Ishikawa (cell line): ENCODE measurements at regions not wholly inside any gene's neighbourhood (a gene's known extent, or its start where the extent isn't known, plus 50 kb on each side); places are given as distances from the start of the nearest gene placed in this dataset.

Experiments used
- CEBPB ChIP-seq: IDR thresholded peaks from 2 replicates; pipeline ENCODE4 v1.6.1; 2012
- EP300 ChIP-seq: IDR thresholded peaks from 2 replicates; pipeline ENCODE4 v1.6.1; 2012; ENCODE audit warnings: borderline replicate concordance
- FOXM1 ChIP-seq: IDR thresholded peaks from 2 replicates; pipeline ENCODE4 v1.6.1; 2012; ENCODE audit warnings: low read depth, borderline replicate concordance
- MAX ChIP-seq: IDR thresholded peaks from 2 replicates; pipeline ENCODE4 v1.6.1; 2012
- TAF1 ChIP-seq: IDR thresholded peaks from 2 replicates; pipeline ENCODE4 v1.6.1; 2012; ENCODE audit warnings: low read depth, mild to moderate bottlenecking
- YY1 ChIP-seq: IDR thresholded peaks from 2 replicates; pipeline ENCODE4 v1.6.1; 2012; ENCODE audit warnings: low read depth
- ZBTB7A ChIP-seq: IDR thresholded peaks from 2 replicates; pipeline ENCODE4 v1.6.1; 2012; ENCODE audit warnings: low read depth
- TF ChIP-seq, protein P1 (sequence below): IDR thresholded peaks from 2 replicates; pipeline ENCODE4 v1.6.1; 2012; ENCODE audit warnings: low read depth, mild to moderate bottlenecking

DNA sequence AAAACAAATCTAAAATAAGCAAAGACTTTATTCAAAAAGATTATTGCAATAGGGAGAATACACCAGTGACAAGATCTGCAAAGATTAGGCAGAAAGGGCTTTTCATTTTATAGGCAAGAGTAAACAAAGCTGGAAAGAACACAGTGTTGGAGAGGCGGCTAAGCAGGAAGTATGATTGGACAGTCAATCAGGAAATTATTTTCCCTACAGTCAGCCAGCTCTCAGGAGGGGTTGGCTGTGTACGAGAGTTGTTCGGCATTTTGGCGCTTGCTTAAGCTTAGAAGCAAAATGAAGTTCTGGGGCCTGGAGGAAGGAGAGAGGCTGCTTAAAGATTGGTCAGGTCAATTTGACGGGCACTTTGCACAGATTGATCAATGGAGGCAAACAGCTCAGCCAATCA lies 1030.5 kb downstream of the TLE4 start:
- TF ChIP-seq MAX (no peak), EP300 (no peak), FOXM1 (no peak), ZBTB7A (no peak), YY1 (no peak), CEBPB (no peak), TAF1 (no peak)
- TF ChIP-seq, protein P1, sequence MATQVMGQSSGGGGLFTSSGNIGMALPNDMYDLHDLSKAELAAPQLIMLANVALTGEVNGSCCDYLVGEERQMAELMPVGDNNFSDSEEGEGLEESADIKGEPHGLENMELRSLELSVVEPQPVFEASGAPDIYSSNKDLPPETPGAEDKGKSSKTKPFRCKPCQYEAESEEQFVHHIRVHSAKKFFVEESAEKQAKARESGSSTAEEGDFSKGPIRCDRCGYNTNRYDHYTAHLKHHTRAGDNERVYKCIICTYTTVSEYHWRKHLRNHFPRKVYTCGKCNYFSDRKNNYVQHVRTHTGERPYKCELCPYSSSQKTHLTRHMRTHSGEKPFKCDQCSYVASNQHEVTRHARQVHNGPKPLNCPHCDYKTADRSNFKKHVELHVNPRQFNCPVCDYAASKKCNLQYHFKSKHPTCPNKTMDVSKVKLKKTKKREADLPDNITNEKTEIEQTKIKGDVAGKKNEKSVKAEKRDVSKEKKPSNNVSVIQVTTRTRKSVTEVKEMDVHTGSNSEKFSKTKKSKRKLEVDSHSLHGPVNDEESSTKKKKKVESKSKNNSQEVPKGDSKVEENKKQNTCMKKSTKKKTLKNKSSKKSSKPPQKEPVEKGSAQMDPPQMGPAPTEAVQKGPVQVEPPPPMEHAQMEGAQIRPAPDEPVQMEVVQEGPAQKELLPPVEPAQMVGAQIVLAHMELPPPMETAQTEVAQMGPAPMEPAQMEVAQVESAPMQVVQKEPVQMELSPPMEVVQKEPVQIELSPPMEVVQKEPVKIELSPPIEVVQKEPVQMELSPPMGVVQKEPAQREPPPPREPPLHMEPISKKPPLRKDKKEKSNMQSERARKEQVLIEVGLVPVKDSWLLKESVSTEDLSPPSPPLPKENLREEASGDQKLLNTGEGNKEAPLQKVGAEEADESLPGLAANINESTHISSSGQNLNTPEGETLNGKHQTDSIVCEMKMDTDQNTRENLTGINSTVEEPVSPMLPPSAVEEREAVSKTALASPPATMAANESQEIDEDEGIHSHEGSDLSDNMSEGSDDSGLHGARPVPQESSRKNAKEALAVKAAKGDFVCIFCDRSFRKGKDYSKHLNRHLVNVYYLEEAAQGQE: no peak
